ENCODE measurements at regions not wholly inside any gene's neighbourhood (a gene's known extent, or its start where the extent isn't known, plus 50 kb on each side); places are given as distances from the start of the nearest gene placed in this dataset.
A peak's percentile ranks its signal among the peaks of the same experiment; 100 is the strongest.

GRCh38 chr1:200243042-200243437 is 166.8 kb downstream of the ZNF281 start:
- Histone ChIP-seq H3K9me2 (ENCODE audit: insufficient read depth, low read length) (no peaks in the 10 kb centered on the region), H4K20me1 (ENCODE audit: insufficient read depth) (no peaks in the 10 kb centered on the region), H2AFZ (ENCODE audit: low read depth, low read length) (no peak overlapping the region), H3F3A (ENCODE audit: insufficient read depth, low read length, poor library complexity, severe bottlenecking) (no peaks in the 10 kb centered on the region), H3K27ac (ENCODE audit: low read length) (no peak overlapping the region), H3K4me2 (ENCODE audit: low read length) (no peak overlapping the region), H3K9ac (ENCODE audit: low read length) (no peak overlapping the region), H3K9me3 (ENCODE audit: low read length) (no peaks in the 10 kb centered on the region), H3K4me3 (ENCODE audit: low read length) (peak overlapping the region; percentile 15), H3K36me3 (ENCODE audit: insufficient read depth, low read length) (no peaks in the 10 kb centered on the region), H3K79me2 (replicated peaks; ENCODE audit: insufficient read depth, low read length) (no peaks in the 10 kb centered on the region), H3K27me3 (ENCODE audit: insufficient read depth, low read depth, low read length) (peaks cover 13% of the 10 kb centered on the region)
- no peak for TF ChIP-seq RAD21 (conservative IDR thresholded peaks at IDR 0.05)
- no peak for TF ChIP-seq POLR2AphosphoS5 (IDR thresholded peaks at IDR 0.05)
- no peak for TF ChIP-seq EZH2 (IDR thresholded peaks at IDR 0.05; ENCODE audit: borderline replicate concordance, insufficient read depth, low read length, poor library complexity, severe bottlenecking)
- TF ChIP-seq SMC3 (conservative IDR thresholded peaks at IDR 0.05; ENCODE audit: poor library complexity) = no peak
- TF ChIP-seq MXI1 (conservative IDR thresholded peaks at IDR 0.05; ENCODE audit: poor library complexity, severe bottlenecking) = no peak
- no peak for TF ChIP-seq REST (IDR thresholded peaks at IDR 0.05; ENCODE audit: borderline replicate concordance)
- no peak for TF ChIP-seq TAF1 (IDR thresholded peaks at IDR 0.05; ENCODE audit: low read depth)

- Histone ChIP-seq H3F3A (ENCODE audit: insufficient read depth, low read length, poor library complexity, severe bottlenecking) (no peaks in the 10 kb centered on the region), H3K4me3 (ENCODE audit: low read length) (peak overlapping the region; percentile 15), H3K4me2 (ENCODE audit: low read length) (no peak overlapping the region), H3K36me3 (ENCODE audit: insufficient read depth, low read length) (no peaks in the 10 kb centered on the region), H3K79me2 (replicated peaks; ENCODE audit: insufficient read depth, low read length) (no peaks in the 10 kb centered on the region), H3K27ac (ENCODE audit: low read length) (no peak overlapping the region), H3K9me3 (ENCODE audit: low read length) (no peaks in the 10 kb centered on the region), H3K27me3 (ENCODE audit: insufficient read depth, low read depth, low read length) (peaks cover 13% of the 10 kb centered on the region), H4K20me1 (ENCODE audit: insufficient read depth) (no peaks in the 10 kb centered on the region), H2AFZ (ENCODE audit: low read depth, low read length) (no peak overlapping the region), H3K9me2 (ENCODE audit: insufficient read depth, low read length) (no peaks in the 10 kb centered on the region), H3K9ac (ENCODE audit: low read length) (no peak overlapping the region)
- TF ChIP-seq CTCF (IDR thresholded peaks at IDR 0.05; ENCODE audit: poor library complexity, severe bottlenecking) = no peak
- peak; percentile 43 for TF ChIP-seq REST (IDR thresholded peaks at IDR 0.05; ENCODE audit: borderline replicate concordance)
- TF ChIP-seq EP300 (conservative IDR thresholded peaks at IDR 0.05; ENCODE audit: poor library complexity, severe bottlenecking) = peak; percentile 81
- peak; percentile 91 for TF ChIP-seq POLR2AphosphoS5 (IDR thresholded peaks at IDR 0.05)
Observed at GRCh38 chr1:200242110-200243041, 167.5 kb downstream of the ZNF281 start.

All from neural cell (in vitro differentiated cells).